Activated CD4-positive, alpha-beta memory T cell treated with anti-CD3 and anti-CD28 coated beads, Interleukin-2, amount 10 ng/mL, durations not matched to agents 7 days and 5 days (primary cell): ENCODE measurements at regions not wholly inside any gene's neighbourhood (a gene's known extent, or its start where the extent isn't known, plus 50 kb on each side); places are given as distances from the start of the nearest gene placed in this dataset.

Source experiments
- CTCF ChIA-PET: fragments of 350-600 bp; sonication (Branson Sonifier 250); formaldehyde crosslinking; loops from one replicate; lab custom pipeline; 2021; ENCODE audit warnings: antibody characterized with exemption, inconsistent platforms; lab: Charles Lee
- POLR2A ChIA-PET: fragments of 350-600 bp; sonication (Branson Sonifier 250); formaldehyde crosslinking; loops from one replicate; lab custom pipeline; 2021; ENCODE audit warnings: antibody characterized with exemption; lab: Charles Lee
- DNase-seq: peaks from one replicate; pipeline ENCODE4 v3.0.0-alpha.2; 2020
- H3K27ac Mint-ChIP-seq: one replicate; pipeline ENCODE4 v1.8.0; 2021; ENCODE audit warnings: mild to moderate bottlenecking, mixed read lengths
- H3K27me3 Mint-ChIP-seq: one replicate; pipeline ENCODE4 v1.8.0; 2021; ENCODE audit warnings: mixed read lengths
- H3K36me3 Mint-ChIP-seq: one replicate; pipeline ENCODE4 v1.8.0; 2021; ENCODE audit warnings: low read depth, mixed read lengths
- H3K4me1 Mint-ChIP-seq: one replicate; pipeline ENCODE4 v1.8.0; 2021; ENCODE audit warnings: mixed read lengths
- H3K4me3 Mint-ChIP-seq: one replicate; pipeline ENCODE4 v1.8.0; 2021; ENCODE audit warnings: mild to moderate bottlenecking, mixed read lengths
- H3K9me3 Mint-ChIP-seq: one replicate; pipeline ENCODE4 v1.8.0; 2021; ENCODE audit warnings: mixed read lengths

GRCh38 chr3:35488526-35488925, 150.8 kb upstream of the ARPP21 start:
- H3K9me3 Mint-ChIP-seq = peaks cover 5% of the 10 kb centered on the region

GRCh38 chr3:35492841-35493240, 146.5 kb upstream of the ARPP21 start:
- CTCF ChIA-PET = no interaction called here
- POLR2A ChIA-PET = no interaction called here
- no peak overlapping the region for H3K4me3 Mint-ChIP-seq
- H3K9me3 Mint-ChIP-seq = peaks cover 3% of the 10 kb centered on the region
- H3K27ac Mint-ChIP-seq = no peak overlapping the region
- no peaks in the 10 kb centered on the region for H3K27me3 Mint-ChIP-seq
- no peaks in the 10 kb centered on the region for H3K36me3 Mint-ChIP-seq
- DNase-seq = no peak
- H3K4me1 Mint-ChIP-seq = no peaks in the 10 kb centered on the region

More at GRCh38 chr3:35488526-35488925, 150.8 kb upstream of the ARPP21 start:
- POLR2A ChIA-PET = no interaction called here
- H3K4me1 Mint-ChIP-seq = no peaks in the 10 kb centered on the region
- H3K4me3 Mint-ChIP-seq = no peak overlapping the region
- DNase-seq = no peak
- no peaks in the 10 kb centered on the region for H3K27me3 Mint-ChIP-seq
- H3K27ac Mint-ChIP-seq = no peak overlapping the region
- CTCF ChIA-PET = no interaction called here
- H3K36me3 Mint-ChIP-seq = no peaks in the 10 kb centered on the region

- POLR2A ChIA-PET = no interaction called here
- Mint-ChIP-seq H3K27me3 (no peaks in the 10 kb centered on the region), H3K36me3 (no peaks in the 10 kb centered on the region), H3K27ac (no peak overlapping the region), H3K4me3 (no peak overlapping the region), H3K9me3 (peaks cover 2% of the 10 kb centered on the region), H3K4me1 (no peaks in the 10 kb centered on the region)
- DNase-seq = no peak
- CTCF ChIA-PET = no interaction called here
Observed at GRCh38 chr3:35498506-35499210, 140.7 kb upstream of the ARPP21 start.

GRCh38 chr3:35500641-35501350, 138.5 kb upstream of the ARPP21 start:
- H3K36me3 Mint-ChIP-seq = no peaks in the 10 kb centered on the region
- H3K4me1 Mint-ChIP-seq = no peaks in the 10 kb centered on the region
- POLR2A ChIA-PET = no interaction called here
- no peaks in the 10 kb centered on the region for H3K27me3 Mint-ChIP-seq
- no peak overlapping the region for H3K27ac Mint-ChIP-seq
- CTCF ChIA-PET = no interaction called here
- no peak for DNase-seq
- peaks cover 2% of the 10 kb centered on the region for H3K9me3 Mint-ChIP-seq
- H3K4me3 Mint-ChIP-seq = no peak overlapping the region

GRCh38 chr3:35502699-35503098, 136.6 kb upstream of the ARPP21 start:
- H3K27me3 Mint-ChIP-seq = no peaks in the 10 kb centered on the region
- H3K4me1 Mint-ChIP-seq = no peaks in the 10 kb centered on the region

DNA sequence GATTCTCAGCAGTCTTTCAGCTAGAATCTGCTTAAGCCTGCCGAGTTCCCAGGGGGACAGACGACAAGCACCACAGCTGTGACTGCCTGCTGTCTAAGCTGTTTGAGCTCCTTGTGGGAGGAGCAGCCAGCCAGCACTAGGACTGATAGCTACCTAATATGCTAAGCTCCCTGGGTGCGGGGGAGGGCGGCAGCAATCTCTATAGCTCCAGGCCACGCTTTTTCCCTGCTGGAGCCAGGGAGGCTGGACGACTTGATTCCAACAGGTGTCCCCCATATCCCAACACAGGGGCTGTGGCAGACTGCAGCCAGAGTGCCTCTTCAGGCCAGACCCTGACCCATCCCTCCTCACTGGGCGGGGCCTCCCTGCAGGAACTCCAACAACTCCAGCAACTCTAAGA, 134.1 kb upstream of the ARPP21 start:
- no peak for DNase-seq
- no peaks in the 10 kb centered on the region for H3K4me1 Mint-ChIP-seq
- peaks cover 3% of the 10 kb centered on the region for H3K9me3 Mint-ChIP-seq
- no peaks in the 10 kb centered on the region for H3K36me3 Mint-ChIP-seq
- H3K27me3 Mint-ChIP-seq = no peaks in the 10 kb centered on the region
- H3K27ac Mint-ChIP-seq = no peak overlapping the region
- CTCF ChIA-PET = no interaction called here
- POLR2A ChIA-PET = no interaction called here
- H3K4me3 Mint-ChIP-seq = no peak overlapping the region

More at GRCh38 chr3:35502699-35503098, 136.6 kb upstream of the ARPP21 start:
- ChIA-PET POLR2A (no interaction called here), CTCF (no interaction called here)
- Mint-ChIP-seq H3K36me3 (no peaks in the 10 kb centered on the region), H3K4me3 (no peak overlapping the region), H3K9me3 (peaks cover 4% of the 10 kb centered on the region), H3K27ac (no peak overlapping the region)
- DNase-seq = no peak

DNA sequence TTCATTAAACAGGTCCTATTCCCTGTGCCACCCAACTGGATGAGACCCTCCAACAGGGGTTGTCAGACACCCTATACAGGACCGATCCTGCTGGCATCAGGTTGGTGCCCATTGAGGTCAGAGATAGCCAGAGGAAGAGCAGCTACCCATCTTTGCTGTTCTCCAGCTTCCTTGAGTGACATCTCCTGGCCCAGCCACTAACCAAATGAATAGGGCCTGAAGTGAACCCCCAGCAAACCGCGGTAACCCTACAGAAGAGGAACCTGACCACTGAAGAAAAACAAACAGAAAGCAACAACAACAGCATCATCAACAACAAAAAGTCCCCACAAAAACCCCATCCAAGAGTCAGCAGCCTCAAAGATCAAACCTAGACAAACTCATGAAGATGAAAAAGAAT, 133.6 kb upstream of the ARPP21 start:
- Mint-ChIP-seq H3K4me3 (no peak overlapping the region), H3K27me3 (no peaks in the 10 kb centered on the region), H3K27ac (no peak overlapping the region), H3K36me3 (no peaks in the 10 kb centered on the region), H3K9me3 (peaks cover 3% of the 10 kb centered on the region), H3K4me1 (no peaks in the 10 kb centered on the region)
- no peak for DNase-seq
- ChIA-PET CTCF (no interaction called here), POLR2A (no interaction called here)

DNA sequence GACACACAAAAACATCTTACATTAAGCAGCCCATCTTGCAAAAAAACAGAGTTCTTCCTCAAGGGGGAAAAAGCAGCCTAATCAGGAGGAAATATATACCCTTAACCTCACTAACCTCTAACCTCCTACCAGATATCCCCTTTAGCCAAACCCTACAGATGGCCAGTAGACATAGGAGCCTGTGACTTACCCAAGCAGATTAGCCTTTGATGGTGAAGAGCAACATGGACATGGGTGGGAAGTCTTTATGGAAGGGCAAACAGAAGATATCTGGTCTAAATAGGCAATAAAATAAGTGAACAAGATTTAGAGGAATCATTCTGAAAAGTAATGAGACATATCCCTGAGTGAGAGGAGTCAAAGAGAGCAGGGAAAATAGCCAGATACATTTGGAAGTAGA, 119.4 kb upstream of the ARPP21 start:
- H3K27ac Mint-ChIP-seq = no peak overlapping the region
- H3K9me3 Mint-ChIP-seq = peaks cover 2% of the 10 kb centered on the region
- CTCF ChIA-PET = no interaction called here
- no peak for DNase-seq
- no peak overlapping the region for H3K4me3 Mint-ChIP-seq
- no peaks in the 10 kb centered on the region for H3K27me3 Mint-ChIP-seq
- H3K36me3 Mint-ChIP-seq = no peaks in the 10 kb centered on the region
- no peaks in the 10 kb centered on the region for H3K4me1 Mint-ChIP-seq
- POLR2A ChIA-PET = no interaction called here

DNA sequence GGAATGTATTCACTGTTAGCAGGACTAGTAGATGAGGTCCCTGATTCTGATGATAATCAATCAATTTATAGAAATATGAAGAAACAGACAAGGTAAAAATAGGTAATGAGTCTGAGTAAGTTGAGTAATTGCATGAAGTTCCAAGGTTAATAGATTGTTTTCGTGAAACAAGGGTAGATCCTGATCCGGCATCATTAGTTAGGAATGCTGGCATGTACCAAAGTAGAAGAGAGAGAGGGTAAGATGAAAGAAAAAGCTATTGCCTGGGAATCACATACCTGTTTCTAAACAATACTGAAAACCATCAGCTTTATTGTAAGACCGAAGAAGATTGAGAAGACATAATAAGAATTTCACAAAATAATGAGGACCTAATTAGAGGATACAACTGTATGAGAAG, 118.1 kb upstream of the ARPP21 start:
- Mint-ChIP-seq H3K27ac (no peak overlapping the region), H3K4me3 (no peak overlapping the region), H3K9me3 (peaks cover 2% of the 10 kb centered on the region), H3K36me3 (no peaks in the 10 kb centered on the region), H3K27me3 (no peaks in the 10 kb centered on the region), H3K4me1 (no peaks in the 10 kb centered on the region)
- POLR2A ChIA-PET = no interaction called here
- no peak for DNase-seq
- CTCF ChIA-PET = no interaction called here

GRCh38 chr3:35522450-35522849, 116.9 kb upstream of the ARPP21 start:
- H3K4me1 Mint-ChIP-seq = no peaks in the 10 kb centered on the region

DNA sequence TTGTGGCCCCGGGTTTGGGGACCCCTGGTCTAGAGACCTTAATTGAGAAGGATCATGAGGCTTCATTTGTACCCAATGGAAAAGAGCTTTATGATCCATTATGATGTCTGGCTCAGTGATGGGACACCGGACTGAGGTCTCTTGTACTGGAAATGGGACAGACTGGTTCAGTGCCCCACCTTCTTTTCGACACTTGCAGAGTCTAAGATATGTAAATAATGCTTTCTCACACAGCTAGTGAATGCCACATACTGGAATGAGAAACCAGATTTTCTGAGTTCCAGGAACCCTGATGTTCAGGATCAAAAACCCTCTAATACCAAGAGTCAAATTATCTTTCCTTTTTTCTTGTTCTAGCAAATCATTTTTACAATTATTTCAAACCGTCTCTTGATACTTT, 116.3 kb upstream of the ARPP21 start:
- ChIA-PET POLR2A (no interaction called here), CTCF (no interaction called here)
- Mint-ChIP-seq H3K4me1 (no peaks in the 10 kb centered on the region), H3K9me3 (no peaks in the 10 kb centered on the region), H3K36me3 (no peaks in the 10 kb centered on the region), H3K27me3 (no peaks in the 10 kb centered on the region), H3K4me3 (no peak overlapping the region), H3K27ac (no peak overlapping the region)
- no peak for DNase-seq

More at GRCh38 chr3:35522450-35522849, 116.9 kb upstream of the ARPP21 start:
- no peak overlapping the region for H3K27ac Mint-ChIP-seq
- CTCF ChIA-PET = no interaction called here
- H3K27me3 Mint-ChIP-seq = no peaks in the 10 kb centered on the region
- H3K9me3 Mint-ChIP-seq = peaks cover under 1% of the 10 kb centered on the region
- POLR2A ChIA-PET = no interaction called here
- no peak overlapping the region for H3K4me3 Mint-ChIP-seq
- no peaks in the 10 kb centered on the region for H3K36me3 Mint-ChIP-seq
- no peak for DNase-seq

GRCh38 chr3:35523838-35524237, 115.5 kb upstream of the ARPP21 start:
- ChIA-PET CTCF (no interaction called here), POLR2A (no interaction called here)
- Mint-ChIP-seq H3K27me3 (no peaks in the 10 kb centered on the region), H3K4me1 (no peaks in the 10 kb centered on the region), H3K27ac (no peak overlapping the region), H3K36me3 (no peaks in the 10 kb centered on the region), H3K9me3 (no peaks in the 10 kb centered on the region), H3K4me3 (no peak overlapping the region)
- no peak for DNase-seq

- Mint-ChIP-seq H3K4me3 (no peak overlapping the region), H3K9me3 (no peaks in the 10 kb centered on the region), H3K27me3 (no peaks in the 10 kb centered on the region), H3K27ac (no peak overlapping the region), H3K36me3 (no peaks in the 10 kb centered on the region), H3K4me1 (no peaks in the 10 kb centered on the region)
- CTCF ChIA-PET = no interaction called here
- POLR2A ChIA-PET = no interaction called here
- no peak for DNase-seq
Observed at GRCh38 chr3:35524856-35525255, 114.5 kb upstream of the ARPP21 start.

GRCh38 chr3:35528728-35529127, 110.6 kb upstream of the ARPP21 start:
- ChIA-PET POLR2A (no interaction called here), CTCF (no interaction called here)
- DNase-seq = no peak
- Mint-ChIP-seq H3K4me1 (no peaks in the 10 kb centered on the region), H3K27ac (no peak overlapping the region), H3K4me3 (no peak overlapping the region), H3K27me3 (no peaks in the 10 kb centered on the region), H3K36me3 (no peaks in the 10 kb centered on the region), H3K9me3 (no peaks in the 10 kb centered on the region)
